ENCODE measurements at regions not wholly inside any gene's neighbourhood (a gene's known extent, or its start where the extent isn't known, plus 50 kb on each side); places are given as distances from the start of the nearest gene placed in this dataset.

GRCh38 chr18:42268186-42268725 is 313.2 kb downstream of the PIK3C3 start:
- no peak for DNase-seq (ENCODE audit: low read depth in 3 of 3)

GRCh38 chr18:42268798-42269197 is 313.8 kb downstream of the PIK3C3 start:
- DNase-seq (ENCODE audit: low read depth in 3 of 3): no peak

GRCh38 chr18:42271647-42272414 is 316.8 kb downstream of the PIK3C3 start:
- no peak for DNase-seq (ENCODE audit: low read depth in 3 of 3)

GRCh38 chr18:42274488-42275137 is 319.6 kb downstream of the PIK3C3 start:
- DNase-seq (ENCODE audit: low read depth in 3 of 3): no peak

GRCh38 chr18:42275138-42275535 is 320.1 kb downstream of the PIK3C3 start:
- no peak for DNase-seq (ENCODE audit: low read depth in 3 of 3)

GRCh38 chr18:42275949-42276730 is 321.1 kb downstream of the PIK3C3 start:
- no peak for DNase-seq (ENCODE audit: low read depth in 3 of 3)

GRCh38 chr18:42281124-42281523 is 326.1 kb downstream of the PIK3C3 start:
- no peak for DNase-seq (ENCODE audit: low read depth in 3 of 3)

- DNase-seq (ENCODE audit: low read depth in 3 of 3): no peak
Measured at GRCh38 chr18:42281851-42282250, 326.8 kb downstream of the PIK3C3 start.

GRCh38 chr18:42287047-42287446 is 332.0 kb downstream of the PIK3C3 start:
- DNase-seq (ENCODE audit: low read depth in 3 of 3): no peak

- DNase-seq (ENCODE audit: low read depth in 3 of 3): no peak
Measured at GRCh38 chr18:42288129-42288528, 333.1 kb downstream of the PIK3C3 start.

- no peak for DNase-seq (ENCODE audit: low read depth in 3 of 3)
Measured at GRCh38 chr18:42289526-42289925, 334.5 kb downstream of the PIK3C3 start.

- no peak for DNase-seq (ENCODE audit: low read depth in 3 of 3)
Measured at GRCh38 chr18:42290318-42291307, 335.6 kb downstream of the PIK3C3 start.

- no peak for DNase-seq (ENCODE audit: low read depth in 3 of 3)
Measured at GRCh38 chr18:42292654-42293053, 337.6 kb downstream of the PIK3C3 start.

- no peak for DNase-seq (ENCODE audit: low read depth in 3 of 3)
Measured at GRCh38 chr18:42296192-42296591, 341.2 kb downstream of the PIK3C3 start.

GRCh38 chr18:42296723-42297122 is 341.7 kb downstream of the PIK3C3 start:
- DNase-seq (ENCODE audit: low read depth in 3 of 3): no peak

- peak; percentile 12 to 50 (median 35) for DNase-seq (ENCODE audit: low read depth in 3 of 3)
Measured at GRCh38 chr18:42298759-42299675, 344.0 kb downstream of the PIK3C3 start.

GRCh38 chr18:42305869-42306593 is 351.0 kb downstream of the PIK3C3 start:
- no peak for DNase-seq (ENCODE audit: low read depth in 3 of 3)

GRCh38 chr18:42306594-42306980 is 351.6 kb downstream of the PIK3C3 start:
- no peak for DNase-seq (ENCODE audit: low read depth in 3 of 3)

GRCh38 chr18:42310956-42311355 is 355.9 kb downstream of the PIK3C3 start:
- DNase-seq (ENCODE audit: low read depth in 3 of 3): no peak

All from stimulated activated CD4-positive, alpha-beta T cell treated with anti-CD3 and anti-CD28 coated beads, TNF-alpha, amount 100 ng/mL, for 24 hours (primary cell).